ENCODE measurements at regions not wholly inside any gene's neighbourhood (a gene's known extent, or its start where the extent isn't known, plus 50 kb on each side); places are given as distances from the start of the nearest gene placed in this dataset.

- DNase-seq, result no peak
These were observed 204.1 kb upstream of the CYRIA start for GRCh38 chr2:16869711-16870110.

DNA sequence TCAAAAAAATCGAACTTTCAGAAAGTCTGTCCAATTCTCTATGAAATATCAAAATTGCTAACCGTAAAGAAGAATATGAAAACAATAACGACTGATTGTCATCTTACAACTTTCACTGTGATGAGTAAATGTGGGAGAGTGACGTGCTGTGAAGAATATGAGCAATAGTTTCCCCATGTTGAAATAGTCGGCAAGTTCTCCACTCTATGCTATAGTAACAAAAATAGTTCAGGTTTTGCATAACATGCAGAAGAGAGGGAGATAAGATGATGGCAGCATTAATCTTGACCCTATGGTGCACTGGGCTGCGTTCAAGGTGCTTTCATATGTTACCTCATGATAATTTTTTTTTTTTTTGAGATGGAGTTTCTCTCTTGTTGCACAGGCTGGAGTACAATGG lies 196.8 kb upstream of the CYRIA start:
- no peak for DNase-seq

DNA sequence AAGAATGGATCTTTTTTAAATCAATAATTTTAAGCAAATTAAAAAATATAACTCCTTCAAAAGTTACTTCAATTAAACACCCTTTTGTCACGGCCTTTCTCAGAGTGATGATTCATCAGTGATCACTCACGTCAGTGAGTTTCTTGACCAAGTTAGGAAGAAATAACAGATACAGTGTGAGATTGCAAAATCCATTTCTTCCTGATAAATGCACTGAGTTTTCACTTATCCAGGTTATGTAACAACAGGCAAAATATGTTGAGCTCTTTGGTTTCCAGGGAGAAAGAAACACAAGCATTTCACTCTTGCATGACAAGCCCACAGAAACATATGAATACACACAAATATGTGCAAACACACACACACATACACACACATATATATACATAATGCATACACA lies 195.9 kb upstream of the CYRIA start:
- no peak for DNase-seq

DNA sequence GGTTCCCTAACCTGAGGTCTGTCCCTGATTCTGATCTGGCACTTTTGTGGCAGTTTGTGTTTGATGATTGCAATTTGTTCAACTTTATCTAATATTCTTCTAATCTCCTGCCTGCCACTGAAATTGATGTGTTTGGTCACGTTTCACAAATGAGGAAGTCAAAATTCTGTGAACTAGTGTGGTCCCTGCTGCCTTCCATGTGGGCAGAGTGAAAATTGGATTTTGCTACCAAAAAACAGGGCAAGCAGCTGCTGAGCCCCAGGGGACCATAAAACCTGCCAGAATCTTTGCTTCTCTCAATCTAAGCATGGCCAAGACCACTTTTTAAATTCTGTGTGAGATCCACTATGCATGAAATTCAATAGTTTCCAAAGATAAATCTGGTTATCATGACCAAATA lies 195.5 kb upstream of the CYRIA start:
- DNase-seq, result no peak

DNA sequence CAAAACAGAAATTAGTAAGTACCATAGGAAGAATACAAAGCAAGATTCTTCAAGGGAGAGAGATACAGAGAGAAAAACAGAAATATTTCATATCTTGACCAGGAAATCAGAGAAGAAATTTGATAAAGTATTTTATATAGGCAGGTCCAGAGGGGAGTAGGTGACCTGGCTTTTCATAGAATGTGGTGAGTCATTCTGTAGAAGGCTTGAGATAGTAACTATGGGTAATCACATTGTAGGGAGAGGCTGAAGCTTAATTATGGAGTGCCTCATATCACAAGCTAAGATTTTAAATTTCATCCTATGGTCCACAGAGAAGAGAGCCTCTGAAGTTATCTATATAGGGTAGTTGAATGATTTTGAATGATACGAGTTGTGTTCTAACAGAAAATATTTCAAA lies 195.0 kb upstream of the CYRIA start:
- no peak for DNase-seq

- DNase-seq, result no peak
These were observed 189.5 kb upstream of the CYRIA start for GRCh38 chr2:16855183-16855582.

DNA sequence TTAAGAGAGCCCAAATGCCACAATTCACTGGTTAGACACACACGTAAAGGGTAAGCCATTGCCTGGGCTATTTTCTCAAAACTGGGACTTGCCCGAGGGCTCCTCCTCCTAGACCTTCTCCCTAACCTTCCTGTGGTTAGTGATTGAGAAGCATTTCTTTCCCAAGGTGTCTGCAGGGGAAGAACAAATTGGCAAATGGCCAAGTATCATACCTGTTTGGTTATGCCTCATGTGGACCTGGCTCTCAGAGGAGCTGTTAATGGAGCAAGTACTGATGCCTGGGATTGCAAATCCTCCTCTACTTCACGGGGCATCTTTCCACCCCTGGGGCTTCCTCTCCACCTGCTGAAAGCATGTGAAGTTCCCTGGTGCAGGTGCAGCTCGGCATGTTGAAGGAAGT lies 187.5 kb upstream of the CYRIA start:
- no peak for DNase-seq

DNA sequence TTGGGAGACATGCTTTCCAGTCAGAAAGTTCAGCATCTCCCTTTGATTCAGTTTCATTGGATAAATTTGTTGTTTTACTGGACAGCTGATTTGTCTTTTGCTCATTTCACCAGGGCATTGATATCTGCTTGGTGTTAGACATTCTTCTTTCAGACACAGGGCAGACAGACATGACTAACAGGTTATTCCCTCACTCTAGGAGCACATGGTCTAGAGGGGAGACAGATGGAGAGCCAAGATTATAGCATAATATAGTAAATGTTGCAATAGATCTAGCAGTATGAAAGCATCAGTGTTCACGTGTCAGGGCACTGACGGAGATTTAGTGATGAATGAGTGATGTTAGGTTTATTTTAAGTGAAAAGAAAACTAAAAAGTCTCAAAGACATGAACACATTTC lies 187.0 kb upstream of the CYRIA start:
- no peak for DNase-seq

DNA sequence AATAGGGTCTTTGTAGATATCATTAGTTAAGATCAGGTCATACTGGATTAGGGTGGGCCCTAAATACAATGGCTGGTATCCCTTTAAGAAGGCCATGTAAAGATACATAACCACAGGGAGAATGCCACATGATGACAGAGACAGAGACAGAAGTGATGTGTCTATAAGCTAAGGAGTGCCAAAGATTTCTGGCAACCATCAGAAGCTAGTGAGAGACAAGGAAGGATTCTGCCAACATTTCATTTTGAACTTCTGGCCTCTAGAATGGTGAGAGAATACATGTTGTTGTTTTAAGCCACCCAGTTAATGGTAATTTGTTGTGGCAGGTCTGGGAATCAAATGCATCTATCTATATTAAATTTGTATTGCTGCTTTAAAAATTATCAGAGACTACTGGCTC lies 185.5 kb upstream of the CYRIA start:
- no peak for DNase-seq

GRCh38 chr2:16840496-16841172 lies 175.0 kb upstream of the CYRIA start:
- DNase-seq, result no peak

- no peak for DNase-seq
These were observed 167.3 kb upstream of the CYRIA start for GRCh38 chr2:16832910-16833309.

DNA sequence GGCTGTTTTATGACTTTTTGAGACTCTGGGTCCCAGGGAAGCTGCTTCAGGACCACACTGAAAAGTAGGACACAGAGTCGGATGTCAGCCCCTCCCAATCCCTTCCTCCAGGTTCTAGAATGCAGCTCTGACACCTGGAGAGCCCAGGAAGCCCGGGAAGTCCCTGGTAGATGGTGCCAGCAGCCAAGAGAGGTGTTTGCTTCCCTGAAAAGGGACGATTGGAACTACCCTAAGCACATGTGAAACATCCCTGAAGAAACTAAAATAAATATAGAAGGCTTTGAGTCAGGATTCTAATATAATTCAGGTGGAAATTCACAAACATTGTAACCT lies 163.2 kb upstream of the CYRIA start:
- no peak for DNase-seq

DNA sequence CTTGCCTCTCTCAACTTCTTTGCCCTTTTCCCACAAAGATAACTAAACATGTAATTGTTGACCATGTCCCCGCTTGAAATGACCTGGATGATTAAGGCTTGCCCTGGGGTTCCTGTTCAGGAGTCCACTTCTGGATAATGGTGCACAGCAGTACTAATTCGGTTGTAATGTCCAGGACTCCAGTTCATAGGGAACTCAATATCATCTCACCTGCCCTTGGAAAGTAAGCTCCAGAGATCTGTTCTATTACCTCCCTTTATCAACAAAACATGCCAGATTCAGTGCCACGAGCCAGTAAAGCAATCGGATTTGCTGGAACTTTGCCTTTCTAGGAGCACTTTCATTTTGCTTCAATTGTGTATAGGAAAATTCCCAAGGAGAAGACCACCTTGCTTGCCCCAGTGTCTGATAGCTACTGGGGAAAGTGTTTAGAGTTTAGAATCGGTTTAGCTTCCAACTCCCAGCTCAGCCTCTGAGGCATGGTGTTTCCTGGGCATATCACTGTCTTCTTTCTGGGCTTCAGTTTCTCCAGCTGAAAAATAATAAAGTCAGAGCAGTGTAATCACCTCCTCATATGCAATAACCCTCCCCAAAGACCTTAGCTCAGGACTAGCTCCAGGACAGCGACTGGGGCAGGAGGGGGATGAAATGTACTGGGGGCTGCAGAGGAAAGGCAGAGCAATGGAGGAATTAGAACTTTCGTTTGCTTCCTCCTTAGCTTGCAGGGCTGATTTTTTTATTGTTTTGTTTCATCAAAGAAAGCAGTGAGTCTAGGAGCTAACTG lies 162.6 kb upstream of the CYRIA start:
- no peak for DNase-seq

- DNase-seq, result no peak
These were observed 158.8 kb upstream of the CYRIA start for GRCh38 chr2:16824472-16824871.

DNA sequence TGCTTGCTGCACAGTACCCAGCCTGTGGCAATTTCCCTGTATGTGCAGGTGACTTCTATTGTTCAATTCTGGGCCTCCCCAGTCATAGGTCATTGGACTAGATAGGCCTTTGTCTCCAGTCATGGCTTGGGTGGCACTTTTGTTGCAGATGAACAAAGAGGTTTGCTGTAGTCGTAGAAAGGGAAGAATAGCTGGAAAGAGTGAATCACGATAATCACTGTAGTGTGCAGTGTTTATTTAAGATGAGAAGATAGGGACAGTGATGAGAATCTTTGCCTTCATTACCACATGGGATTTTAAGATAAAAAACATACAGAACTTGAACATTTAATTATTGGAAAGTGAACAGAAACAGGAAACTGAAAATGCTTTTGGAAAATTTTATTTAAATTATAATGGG lies 156.1 kb upstream of the CYRIA start:
- no peak for DNase-seq

- DNase-seq, result no peak
These were observed 152.5 kb upstream of the CYRIA start for GRCh38 chr2:16818203-16818556.

- DNase-seq, result no peak
These were observed 151.9 kb upstream of the CYRIA start for GRCh38 chr2:16817305-16818202.

DNA sequence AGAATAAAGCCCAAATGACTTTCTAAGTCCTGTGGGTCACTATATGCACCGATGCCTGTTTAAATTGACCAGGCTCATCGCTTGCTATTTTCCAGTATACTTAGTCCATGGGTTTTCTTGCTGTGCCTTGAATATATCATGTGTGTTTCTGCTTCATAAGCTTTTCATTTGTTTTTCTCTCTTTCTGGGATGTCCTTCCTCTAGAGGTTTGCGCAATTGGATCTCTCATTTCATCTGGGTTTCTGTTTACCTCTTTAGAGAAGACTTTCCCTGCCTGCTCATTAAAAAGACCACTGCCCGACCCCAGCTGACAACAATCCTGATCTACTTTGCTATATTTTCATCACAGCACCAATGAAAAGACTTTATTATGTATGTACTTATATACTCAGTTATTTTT lies 150.9 kb upstream of the CYRIA start:
- no peak for DNase-seq

DNA sequence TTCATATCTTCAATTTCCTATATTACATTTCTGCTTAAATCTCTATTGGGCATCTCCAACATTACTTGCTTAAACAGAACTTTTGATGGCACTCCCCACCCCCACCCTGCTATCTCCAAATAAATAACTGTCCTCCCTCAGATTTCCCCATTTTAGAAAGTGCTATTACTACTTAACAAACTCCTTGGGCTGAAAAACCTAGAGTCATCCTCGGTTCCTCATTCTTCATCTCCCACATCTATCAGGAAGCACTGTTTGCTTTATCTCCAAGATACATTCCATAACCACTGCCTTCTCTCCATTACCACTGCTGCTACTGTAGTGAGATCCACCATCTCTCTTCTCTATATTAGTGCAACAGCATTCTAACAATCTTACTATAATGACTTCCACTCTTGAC lies 150.4 kb upstream of the CYRIA start:
- no peak for DNase-seq

GRCh38 chr2:16813593-16813992 lies 148.0 kb upstream of the CYRIA start:
- DNase-seq, result no peak

GRCh38 chr2:16798472-16798871 lies 132.8 kb upstream of the CYRIA start:
- DNase-seq, result no peak

DNA sequence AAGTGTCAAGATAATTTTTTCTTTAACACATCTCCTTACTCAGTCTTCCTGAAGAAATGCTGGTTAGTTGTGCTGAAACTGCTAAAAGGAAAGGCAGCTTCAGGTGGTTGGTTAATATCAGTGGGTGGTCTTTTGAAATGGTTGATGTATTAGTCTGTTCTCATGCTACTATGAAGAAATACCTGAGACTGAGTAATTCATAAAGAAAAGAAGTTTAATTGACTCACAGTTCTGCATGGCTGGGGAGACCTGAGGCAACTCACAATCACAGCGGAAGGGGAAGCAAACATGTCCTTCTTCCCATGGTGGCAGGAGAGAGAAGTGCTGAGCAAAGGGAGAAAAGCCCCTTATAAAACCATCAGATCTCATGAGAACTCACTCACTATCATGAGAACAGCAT lies 125.9 kb upstream of the CYRIA start:
- DNase-seq, result no peak

DNA sequence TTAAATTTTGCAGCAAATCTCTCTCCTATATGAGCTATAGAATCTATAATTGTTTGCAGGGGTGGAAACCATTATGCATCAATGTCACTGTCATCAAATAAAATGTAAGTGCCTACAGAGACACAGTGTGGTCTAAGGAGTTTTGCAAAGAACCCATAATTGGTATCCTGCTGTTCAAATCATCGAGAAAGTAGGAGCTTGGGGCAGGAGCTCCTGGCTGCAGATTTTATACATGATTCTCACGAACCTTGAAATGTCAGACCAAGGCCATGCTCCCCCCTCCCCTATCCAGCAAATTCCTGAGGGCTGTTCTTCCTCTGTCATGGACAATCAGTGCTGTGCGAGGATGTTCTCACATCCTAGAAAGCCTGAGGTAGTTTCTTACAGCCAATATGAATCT lies 119.5 kb upstream of the CYRIA start:
- no peak for DNase-seq

DNA sequence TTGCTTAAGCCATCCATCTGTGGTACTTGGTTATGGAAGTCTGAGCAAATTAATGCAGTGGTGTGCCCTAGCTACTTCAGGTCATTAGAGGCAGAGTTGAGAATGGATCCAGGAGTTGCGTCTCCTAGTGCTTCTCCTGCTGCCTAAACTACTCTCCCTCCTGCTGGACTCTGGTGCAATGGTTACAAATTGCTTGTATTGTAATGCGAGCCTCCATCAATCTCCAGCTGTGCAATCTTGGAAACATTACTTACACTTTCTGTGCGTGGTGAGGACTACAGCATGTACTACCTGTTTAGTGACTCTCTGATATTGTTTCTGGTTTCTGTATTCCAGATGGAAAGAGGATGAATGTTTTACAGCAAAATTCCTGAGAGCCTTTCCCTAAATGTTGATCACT lies 119.0 kb upstream of the CYRIA start:
- DNase-seq, result no peak
